ENCODE measurements at regions not wholly inside any gene's neighbourhood (a gene's known extent, or its start where the extent isn't known, plus 50 kb on each side); places are given as distances from the start of the nearest gene placed in this dataset.
A peak's percentile ranks its signal among the peaks of the same experiment; 100 is the strongest.
"Not testable (repeated sequence)": the region's sequence is repeated elsewhere in the genome, so short reads cannot be mapped to it uniquely, and the experiment has no call there.

GRCh38 chr6:103908898-103909297 lies 950.8 kb downstream of the HACE1 start:
- DNase-seq (ENCODE audit: low read depth, low spot score) = no peak

GRCh38 chr6:103895136-103895535 lies 964.6 kb downstream of the HACE1 start:
- DNase-seq (ENCODE audit: low read depth, low spot score) = no peak

DNA sequence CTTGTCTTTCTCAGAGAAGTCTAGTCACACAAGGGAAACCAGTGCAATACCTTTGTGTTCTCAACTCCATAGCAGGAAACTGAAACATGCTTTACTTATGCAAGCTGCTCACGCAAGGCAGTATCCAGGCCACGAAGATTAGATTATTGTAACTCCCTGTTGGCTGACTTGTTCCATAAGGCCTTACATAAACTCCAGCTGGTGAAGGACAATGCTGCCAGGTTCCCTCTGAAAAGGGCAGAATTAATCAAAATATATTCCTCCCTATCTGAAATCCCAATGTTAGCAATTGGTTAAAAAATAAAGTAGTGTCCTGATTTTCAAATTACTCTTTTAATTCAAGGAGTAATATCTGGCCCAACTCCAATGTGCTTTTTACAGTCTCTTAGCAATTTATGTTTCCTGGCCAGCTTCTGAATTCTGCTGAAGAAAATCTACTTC lies 966.6 kb downstream of the HACE1 start:
- DNase-seq (ENCODE audit: low read depth, low spot score) = peak; percentile 18

DNA sequence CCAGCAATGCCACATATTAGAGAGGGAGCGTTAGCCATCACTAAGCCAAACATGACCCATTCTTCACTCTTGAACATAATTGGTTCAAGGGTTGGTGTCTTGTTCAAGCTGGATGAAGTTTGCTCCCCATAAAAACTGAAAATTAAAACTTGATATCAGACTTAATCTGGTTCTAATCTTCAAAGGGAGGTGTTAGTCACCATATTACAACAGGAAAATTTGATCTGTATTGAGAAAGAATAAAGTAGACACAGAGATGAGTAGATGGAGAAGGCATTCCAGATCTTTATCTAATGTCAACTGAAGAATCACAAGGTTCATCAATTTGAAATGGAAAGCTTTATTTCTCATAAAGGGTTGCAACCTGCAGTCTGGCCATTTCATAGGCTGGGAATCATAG lies 972.8 kb downstream of the HACE1 start:
- DNase-seq (ENCODE audit: low read depth, low spot score) = no peak

DNA sequence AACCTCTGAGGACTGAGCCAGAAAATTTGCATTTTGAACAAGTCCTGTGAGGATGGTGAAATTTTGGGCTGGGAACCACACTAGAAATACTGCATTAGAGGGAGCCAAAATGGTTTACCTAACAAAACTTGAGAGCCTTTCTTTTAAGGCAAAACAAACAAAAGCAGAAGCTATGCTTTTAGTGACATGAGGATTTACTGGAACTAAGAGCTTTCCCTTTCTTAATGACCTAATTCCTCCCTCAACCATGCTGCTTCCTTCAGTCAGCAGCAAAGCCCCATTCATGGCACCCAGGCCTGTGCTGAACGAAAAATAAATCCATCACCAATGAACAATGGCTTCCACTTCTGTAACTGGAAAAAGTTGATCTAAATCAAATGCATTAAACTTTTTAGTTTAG lies 974.3 kb downstream of the HACE1 start:
- DNase-seq (ENCODE audit: low read depth, low spot score) = no peak

- DNase-seq (ENCODE audit: low read depth, low spot score) = no peak
Measured at GRCh38 chr6:103879800-103880199, 979.9 kb downstream of the HACE1 start.

DNA sequence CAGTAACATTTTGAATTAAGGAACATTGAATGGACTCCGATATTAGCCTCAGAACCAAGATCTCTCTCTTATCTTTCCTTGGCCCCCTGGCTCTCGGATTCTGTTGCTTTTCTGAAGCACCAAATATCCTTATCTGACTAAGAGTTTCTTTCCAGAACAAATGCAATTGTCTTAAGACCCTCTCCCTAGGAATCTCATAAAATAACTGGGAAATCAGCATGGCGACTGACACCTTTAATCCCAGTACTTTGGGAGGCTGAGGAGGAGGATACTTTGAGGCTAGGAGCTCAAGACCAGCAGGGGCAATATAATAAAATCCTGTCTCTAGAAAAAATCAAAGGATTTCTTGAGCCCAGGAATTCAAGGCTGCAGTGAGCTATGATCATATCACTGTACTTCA lies 984.5 kb downstream of the HACE1 start:
- DNase-seq (ENCODE audit: low read depth, low spot score) = no peak

DNA sequence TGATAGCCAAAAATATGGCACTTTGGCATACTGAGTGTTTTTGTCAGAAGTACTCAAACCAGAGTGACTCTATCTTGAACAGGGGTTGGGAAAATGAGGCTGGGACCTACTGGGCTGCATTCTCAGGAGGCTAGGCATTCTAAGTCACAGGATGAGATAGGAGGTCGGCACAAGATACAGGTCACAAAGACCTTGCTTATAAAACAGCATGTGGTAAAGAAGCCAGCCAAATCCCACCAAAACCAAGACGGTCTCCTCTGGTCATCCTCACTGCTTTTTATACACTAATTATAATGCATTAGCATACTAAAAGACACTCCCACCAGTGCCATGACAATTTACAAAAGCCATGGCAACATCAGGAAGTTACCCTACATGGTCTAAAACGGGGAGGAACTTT lies 985.1 kb downstream of the HACE1 start:
- no peak for DNase-seq (ENCODE audit: low read depth, low spot score)

DNA sequence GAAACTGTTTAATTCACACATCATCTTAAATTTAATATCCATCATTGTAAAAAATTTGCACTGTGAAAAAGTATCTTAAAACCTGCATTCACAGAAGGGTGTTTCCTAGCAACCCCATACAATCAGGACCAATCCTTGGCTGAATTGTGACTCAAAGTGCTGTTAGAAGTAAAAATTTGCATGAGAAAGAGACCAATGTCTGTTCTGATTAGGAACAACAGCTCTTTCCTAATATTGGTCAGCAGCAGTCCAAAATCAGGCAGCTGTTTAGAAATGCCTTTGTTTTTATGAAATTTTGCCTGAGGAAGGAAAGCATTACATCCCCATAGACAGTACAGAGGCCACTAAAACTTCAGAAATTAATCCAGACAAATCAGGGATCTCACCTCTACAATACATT lies 987.0 kb downstream of the HACE1 start:
- DNase-seq (ENCODE audit: low read depth, low spot score) = no peak

- no peak for DNase-seq (ENCODE audit: low read depth, low spot score)
Measured at GRCh38 chr6:103872233-103872632, 987.5 kb downstream of the HACE1 start.

DNA sequence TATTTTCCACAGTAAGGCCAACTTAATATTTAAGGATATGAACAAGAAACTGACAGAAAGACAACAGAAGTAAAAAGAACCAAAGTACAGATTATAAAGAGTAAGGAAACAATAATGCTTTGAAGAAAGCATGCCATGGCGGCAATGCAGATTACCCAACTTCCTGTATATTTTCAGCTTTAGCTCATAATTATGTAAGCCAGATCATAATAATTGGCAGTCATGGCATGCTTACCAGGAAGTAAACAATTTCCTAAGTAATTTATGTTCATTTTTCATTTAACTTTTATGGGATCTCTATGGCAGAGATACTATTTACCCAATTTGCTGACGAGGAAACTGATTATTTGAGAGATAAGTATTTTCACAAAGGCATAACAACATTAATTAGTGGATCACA lies 988.7 kb downstream of the HACE1 start:
- no peak for DNase-seq (ENCODE audit: low read depth, low spot score)

- DNase-seq (ENCODE audit: low read depth, low spot score) = no peak
Measured at GRCh38 chr6:103862297-103862696, 997.4 kb downstream of the HACE1 start.

DNA sequence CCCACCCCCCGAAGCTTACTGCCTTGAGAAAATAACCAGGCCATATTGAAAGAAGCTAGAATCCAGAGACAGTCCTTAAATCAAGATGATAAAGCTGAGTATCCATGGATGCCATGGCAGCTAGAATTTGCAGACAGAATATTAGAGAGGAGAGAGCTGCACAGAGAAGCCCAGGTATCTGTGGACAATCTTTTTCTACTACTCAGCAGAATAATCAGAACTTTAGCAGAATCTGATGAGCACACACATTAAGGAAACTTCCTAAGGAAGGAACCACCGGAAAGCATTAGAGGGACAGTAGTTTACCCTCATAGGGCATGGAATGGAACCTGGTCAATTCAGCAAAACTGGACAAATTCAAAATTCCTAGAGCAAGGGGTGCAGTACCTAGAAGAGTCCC lies 1001.7 kb downstream of the HACE1 start:
- no peak for DNase-seq (ENCODE audit: low read depth, low spot score)

DNA sequence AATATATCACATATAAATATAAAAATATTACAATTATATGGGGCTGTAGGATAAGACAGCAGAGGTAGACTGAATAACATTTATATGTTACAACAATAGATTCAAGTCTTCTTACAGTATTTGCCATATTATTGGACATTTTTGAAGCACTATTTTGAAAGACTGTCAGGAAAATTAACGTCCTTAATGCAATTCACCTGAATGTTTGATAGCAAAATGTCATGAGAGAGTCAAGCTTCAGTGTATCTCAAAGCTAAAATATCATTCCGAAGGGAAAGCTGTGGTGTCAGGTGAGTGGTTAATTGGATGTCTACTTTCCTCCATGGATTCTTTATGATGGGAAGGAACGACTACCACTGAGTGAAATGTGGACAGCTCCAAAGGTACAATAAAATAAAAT lies 1004.0 kb downstream of the HACE1 start:
- DNase-seq (ENCODE audit: low read depth, low spot score) = no peak

- no peak for DNase-seq (ENCODE audit: low read depth, low spot score)
Measured at GRCh38 chr6:103854059-103854458, 1005.7 kb downstream of the HACE1 start.

GRCh38 chr6:103838457-103838856 lies 1021.3 kb downstream of the HACE1 start:
- DNase-seq (ENCODE audit: low read depth, low spot score) = no peak

- DNase-seq (ENCODE audit: low read depth, low spot score) = no peak
Measured at GRCh38 chr6:103826209-103826608, 1033.5 kb downstream of the HACE1 start.

GRCh38 chr6:103820148-103820547 lies 1039.6 kb downstream of the HACE1 start:
- no peak for DNase-seq (ENCODE audit: low read depth, low spot score)

DNA sequence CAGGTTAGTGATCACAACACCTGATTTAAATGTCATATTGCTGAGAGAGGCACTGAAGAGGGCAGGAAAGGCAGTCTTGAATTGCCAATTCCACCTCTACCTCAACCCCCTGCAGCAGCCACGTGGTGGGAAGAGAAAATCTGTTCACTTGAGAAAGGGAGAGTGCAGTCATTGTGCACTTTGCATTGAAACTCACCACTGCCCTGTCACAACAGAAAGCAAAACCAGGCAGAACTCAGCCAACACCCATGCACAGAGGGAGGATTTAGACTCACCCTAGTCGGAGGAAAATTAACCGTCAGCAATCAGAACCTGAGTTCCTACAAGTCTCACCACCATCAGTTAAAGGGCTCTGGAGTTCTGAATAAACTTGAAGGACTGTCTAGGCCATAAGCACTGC lies 1040.2 kb downstream of the HACE1 start:
- DNase-seq (ENCODE audit: low read depth, low spot score) = no peak

- DNase-seq (ENCODE audit: low read depth, low spot score) = no peak
Measured at GRCh38 chr6:103812970-103813369, 1046.7 kb downstream of the HACE1 start.

- not testable (repeated sequence) for DNase-seq (ENCODE audit: low read depth, low spot score)
Measured at GRCh38 chr6:103801901-103802479, 1057.7 kb downstream of the HACE1 start.

DNA sequence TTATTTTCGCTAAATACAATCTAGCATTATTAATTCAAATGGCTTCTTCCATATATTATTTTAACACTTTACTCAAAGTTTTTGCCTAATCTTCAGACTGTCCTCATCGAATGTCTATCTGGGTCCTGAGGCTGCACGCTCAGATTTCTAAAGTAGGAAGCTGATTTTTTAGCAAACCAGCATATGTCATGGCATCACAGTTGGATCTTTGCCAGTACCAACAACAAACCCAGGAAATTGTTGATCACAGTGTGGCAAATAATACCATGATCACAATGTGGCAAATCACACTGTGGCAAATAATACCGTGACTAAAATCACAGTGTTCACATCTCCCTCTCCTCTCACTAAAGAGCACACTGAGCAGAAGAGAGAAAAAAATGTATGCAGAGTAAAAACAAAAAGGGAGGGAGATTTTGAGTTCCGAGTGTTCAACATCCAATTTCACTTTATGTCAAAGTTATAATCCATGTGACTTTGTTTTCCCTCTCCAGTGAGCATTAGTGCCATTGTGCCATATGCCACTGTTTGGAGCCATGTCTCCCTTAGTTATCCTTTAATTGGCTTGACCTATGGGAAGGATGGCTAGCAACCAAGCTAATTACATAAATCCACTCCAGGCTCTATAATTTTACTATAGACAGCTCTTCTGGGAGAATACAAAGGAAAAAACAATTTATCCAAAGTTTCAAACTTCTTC lies 1059.6 kb downstream of the HACE1 start:
- DNase-seq (ENCODE audit: low read depth, low spot score) = peak; percentile 4

DNA sequence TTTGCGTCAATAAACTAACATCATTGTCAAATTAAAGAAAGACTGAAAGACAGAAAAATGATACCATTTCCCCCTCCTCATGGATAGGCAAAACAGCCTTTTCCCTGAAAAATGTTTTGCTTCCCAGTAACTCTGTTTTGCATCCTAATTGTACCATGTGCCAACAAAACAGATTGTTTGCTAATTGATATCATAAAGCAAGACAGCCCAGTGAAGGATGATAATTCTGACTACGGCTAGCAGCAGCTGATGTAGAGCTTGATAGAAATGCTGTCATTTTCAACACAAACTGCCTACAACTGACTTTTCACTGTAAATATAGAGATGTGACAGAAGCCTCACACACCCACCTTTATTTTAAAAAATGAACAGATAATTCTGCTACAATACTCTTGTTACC lies 1061.6 kb downstream of the HACE1 start:
- no peak for DNase-seq (ENCODE audit: low read depth, low spot score)

DNA sequence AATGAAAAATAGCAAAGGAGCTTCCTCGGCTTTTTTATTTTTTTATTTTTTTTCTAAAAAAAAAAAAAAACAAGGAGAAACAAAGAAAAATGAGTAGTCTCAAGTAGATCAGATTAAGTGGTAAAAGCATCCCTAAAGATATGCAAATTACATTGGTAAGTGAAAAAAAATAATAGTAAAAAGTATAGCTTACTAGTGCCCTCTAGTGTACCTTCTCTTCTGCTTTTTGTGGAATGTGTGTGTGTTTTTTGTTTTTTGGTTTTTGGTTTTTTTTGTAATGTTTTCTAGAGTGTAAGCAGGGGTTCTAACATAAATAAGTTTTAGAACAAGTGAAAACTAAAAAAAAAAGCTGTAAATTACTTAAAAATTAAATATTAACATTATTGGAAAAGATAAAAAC lies 1062.0 kb downstream of the HACE1 start:
- peak; percentile 7 for DNase-seq (ENCODE audit: low read depth, low spot score)

Measured in astrocyte of the hippocampus (primary cell).